ENCODE measurements at regions not wholly inside any gene's neighbourhood (a gene's known extent, or its start where the extent isn't known, plus 50 kb on each side); places are given as distances from the start of the nearest gene placed in this dataset.
"Not testable (repeated sequence)": the region's sequence is repeated elsewhere in the genome, so short reads cannot be mapped to it uniquely, and the experiment has no call there.

DNA sequence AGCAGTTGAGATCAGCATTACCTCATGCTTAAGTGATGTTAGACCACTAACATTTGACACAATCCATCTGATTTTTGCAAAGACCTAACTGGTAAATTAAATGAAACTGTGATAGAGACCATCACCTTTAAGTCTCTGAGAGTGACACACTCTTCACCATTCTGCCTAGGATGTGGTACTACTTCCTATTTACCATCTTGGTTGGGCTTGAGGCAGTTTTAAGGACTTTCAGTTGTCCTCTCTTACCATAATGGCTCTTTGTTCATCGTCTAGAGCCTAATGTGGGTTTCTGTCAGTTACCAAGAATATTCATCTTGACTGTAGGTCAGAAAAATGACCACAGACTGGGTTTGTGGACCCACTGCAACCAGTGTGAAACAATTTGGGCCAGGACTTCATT is 158.1 kb downstream of the CETN3 start:
- Histone ChIP-seq H3K9me3 (ENCODE audit: control insufficient read depth, insufficient read depth, low read length) (no peaks in the 10 kb centered on the region), H3K27me3 (ENCODE audit: control insufficient read depth, insufficient read depth, low read length) (no peaks in the 10 kb centered on the region), H3K27ac (ENCODE audit: low read depth, low read length) (no peak overlapping the region), H3K4me3 (ENCODE audit: low read depth, low read length) (no peak overlapping the region)
- no peak for DNase-seq (ENCODE audit: low read depth, low spot score)
- ChIA-PET POLR2A (no interaction called here), CTCF (no interaction called here)
- TF ChIP-seq, protein P1, sequence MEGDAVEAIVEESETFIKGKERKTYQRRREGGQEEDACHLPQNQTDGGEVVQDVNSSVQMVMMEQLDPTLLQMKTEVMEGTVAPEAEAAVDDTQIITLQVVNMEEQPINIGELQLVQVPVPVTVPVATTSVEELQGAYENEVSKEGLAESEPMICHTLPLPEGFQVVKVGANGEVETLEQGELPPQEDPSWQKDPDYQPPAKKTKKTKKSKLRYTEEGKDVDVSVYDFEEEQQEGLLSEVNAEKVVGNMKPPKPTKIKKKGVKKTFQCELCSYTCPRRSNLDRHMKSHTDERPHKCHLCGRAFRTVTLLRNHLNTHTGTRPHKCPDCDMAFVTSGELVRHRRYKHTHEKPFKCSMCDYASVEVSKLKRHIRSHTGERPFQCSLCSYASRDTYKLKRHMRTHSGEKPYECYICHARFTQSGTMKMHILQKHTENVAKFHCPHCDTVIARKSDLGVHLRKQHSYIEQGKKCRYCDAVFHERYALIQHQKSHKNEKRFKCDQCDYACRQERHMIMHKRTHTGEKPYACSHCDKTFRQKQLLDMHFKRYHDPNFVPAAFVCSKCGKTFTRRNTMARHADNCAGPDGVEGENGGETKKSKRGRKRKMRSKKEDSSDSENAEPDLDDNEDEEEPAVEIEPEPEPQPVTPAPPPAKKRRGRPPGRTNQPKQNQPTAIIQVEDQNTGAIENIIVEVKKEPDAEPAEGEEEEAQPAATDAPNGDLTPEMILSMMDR (IDR thresholded peaks at IDR 0.05; ENCODE audit: low read depth, low read length) = no peak

DNA sequence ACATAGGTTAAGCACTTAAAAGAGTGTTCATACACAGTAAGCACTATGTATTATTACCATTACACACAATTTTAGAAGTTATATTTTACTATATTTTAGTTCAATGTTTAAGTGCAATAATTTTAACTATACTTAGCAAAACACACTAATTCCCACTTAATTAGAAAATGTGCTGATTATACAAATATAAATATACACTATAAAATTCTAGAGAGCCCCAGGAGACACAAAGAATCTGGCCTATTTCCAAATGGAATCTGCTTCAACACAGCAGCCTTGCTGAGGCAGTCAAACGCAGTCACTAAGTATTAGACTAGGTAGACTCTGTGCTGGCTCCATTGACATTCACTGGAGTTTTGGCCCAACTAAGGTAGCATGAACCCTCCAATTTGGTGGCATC is 160.9 kb downstream of the CETN3 start:
- H3K9me3 ChIP-seq (ENCODE audit: control insufficient read depth, insufficient read depth, low read length) = no peaks in the 10 kb centered on the region
- no peak overlapping the region for H3K4me3 ChIP-seq (ENCODE audit: low read depth, low read length)
- ChIA-PET POLR2A (no interaction called here), CTCF (no interaction called here)
- no peak overlapping the region for H3K27ac ChIP-seq (ENCODE audit: low read depth, low read length)
- no peaks in the 10 kb centered on the region for H3K27me3 ChIP-seq (ENCODE audit: control insufficient read depth, insufficient read depth, low read length)
- TF ChIP-seq, protein P1 (IDR thresholded peaks at IDR 0.05; ENCODE audit: low read depth, low read length) = no peak
- no peak for DNase-seq (ENCODE audit: low read depth, low spot score)

DNA sequence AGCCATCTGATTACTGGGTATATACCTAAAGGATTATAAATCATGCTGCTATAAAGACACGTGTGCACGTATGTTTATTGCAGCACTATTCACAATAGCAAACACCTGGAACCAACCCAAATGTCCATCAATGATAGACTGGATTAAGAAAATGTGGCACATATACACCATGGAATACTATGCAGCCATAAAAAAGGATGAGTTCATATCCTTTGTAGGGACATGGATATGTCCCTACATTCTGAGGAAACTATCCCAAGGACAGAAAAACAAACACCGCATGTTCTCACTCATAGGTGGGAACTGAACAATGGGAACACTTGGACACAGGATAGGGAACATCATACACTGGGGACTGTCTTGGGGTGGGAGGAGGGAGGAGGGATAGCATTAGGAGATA is 165.7 kb downstream of the CETN3 start:
- DNase-seq (ENCODE audit: low read depth, low spot score); CTCF ChIA-PET; H3K9me3 ChIP-seq (ENCODE audit: control insufficient read depth, insufficient read depth, low read length); POLR2A ChIA-PET; H3K27me3 ChIP-seq (ENCODE audit: control insufficient read depth, insufficient read depth, low read length); H3K4me3 ChIP-seq (ENCODE audit: low read depth, low read length); H3K27ac ChIP-seq (ENCODE audit: low read depth, low read length): not testable (repeated sequence)

DNA sequence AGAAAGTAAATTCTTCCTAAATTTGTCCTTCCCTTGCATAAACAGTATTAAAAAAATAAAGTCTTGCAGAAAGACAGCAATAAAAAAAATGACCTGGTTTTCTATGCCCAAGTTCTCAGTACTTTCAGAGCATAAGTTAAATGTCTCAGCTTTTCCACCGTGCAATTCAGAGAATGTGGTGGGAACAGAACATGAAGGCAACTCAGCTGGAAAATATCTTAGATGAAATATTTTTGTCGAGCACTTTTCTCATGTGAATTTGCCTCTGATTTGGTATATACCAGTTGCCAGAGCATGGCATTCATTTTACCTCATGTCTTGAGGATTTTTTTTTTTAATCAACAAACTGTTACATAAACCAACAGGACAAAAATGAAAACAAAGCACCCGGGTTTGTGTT is 176.1 kb downstream of the CETN3 start:
- Histone ChIP-seq H3K27ac (ENCODE audit: low read depth, low read length) (no peak overlapping the region), H3K9me3 (ENCODE audit: control insufficient read depth, insufficient read depth, low read length) (no peaks in the 10 kb centered on the region), H3K27me3 (ENCODE audit: control insufficient read depth, insufficient read depth, low read length) (no peaks in the 10 kb centered on the region), H3K4me3 (ENCODE audit: low read depth, low read length) (no peak overlapping the region)
- TF ChIP-seq, protein P1 (IDR thresholded peaks at IDR 0.05; ENCODE audit: low read depth, low read length) = no peak
- ChIA-PET POLR2A (no interaction called here), CTCF (interaction anchor here (1.4 kb wide), 1 partner anchor 1506 kb away, joined by 4 read pairs; no protein-coding TSS in a partner anchor)
- no peak for DNase-seq (ENCODE audit: low read depth, low spot score)

DNA sequence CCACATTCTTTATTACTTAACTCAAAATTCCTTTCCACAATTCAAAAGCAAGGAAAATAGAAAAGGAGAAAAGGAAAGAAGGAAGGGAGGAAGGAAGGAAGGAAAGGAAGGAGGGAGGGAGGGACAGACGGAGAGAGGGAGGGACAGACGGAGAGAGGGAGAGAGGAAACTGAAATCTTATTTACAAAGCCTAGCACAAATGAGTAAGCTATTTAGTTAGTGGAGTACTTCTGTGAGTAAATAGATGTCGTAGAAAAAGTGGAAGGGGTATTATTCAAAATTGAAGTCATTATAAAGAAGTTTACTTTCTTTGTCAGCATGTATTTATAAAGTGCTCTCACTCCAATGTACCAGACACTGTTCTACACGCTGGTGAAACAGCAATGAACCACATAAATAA is 177.9 kb downstream of the CETN3 start:
- CTCF ChIA-PET = no interaction called here
- TF ChIP-seq, protein P1 (IDR thresholded peaks at IDR 0.05; ENCODE audit: low read depth, low read length) = no peak
- no peak overlapping the region for H3K4me3 ChIP-seq (ENCODE audit: low read depth, low read length)
- H3K9me3 ChIP-seq (ENCODE audit: control insufficient read depth, insufficient read depth, low read length) = no peaks in the 10 kb centered on the region
- no peaks in the 10 kb centered on the region for H3K27me3 ChIP-seq (ENCODE audit: control insufficient read depth, insufficient read depth, low read length)
- POLR2A ChIA-PET = no interaction called here
- no peak overlapping the region for H3K27ac ChIP-seq (ENCODE audit: low read depth, low read length)
- DNase-seq (ENCODE audit: low read depth, low spot score) = no peak

DNA sequence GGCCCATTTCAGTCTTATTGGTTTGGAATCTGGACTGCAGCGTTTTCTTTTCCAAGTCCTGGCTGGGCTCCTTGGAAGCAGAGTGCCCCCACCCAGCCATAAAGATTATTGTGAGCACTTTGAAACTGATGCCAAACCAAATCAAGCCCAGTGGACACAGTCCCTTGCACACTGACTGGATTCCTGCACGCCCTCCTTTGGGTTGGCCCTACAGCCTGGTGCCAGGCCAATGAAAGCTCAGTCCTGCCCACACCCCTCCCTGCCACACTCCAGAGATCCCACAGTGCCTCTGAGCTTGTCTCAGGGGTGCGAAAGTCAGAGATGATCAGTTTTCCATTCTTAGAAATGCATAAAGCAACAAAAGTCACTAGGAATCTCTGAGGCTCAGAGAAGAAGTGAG is 181.9 kb downstream of the CETN3 start:
- TF ChIP-seq, protein P1 (IDR thresholded peaks at IDR 0.05; ENCODE audit: low read depth, low read length) = no peak
- no peak for DNase-seq (ENCODE audit: low read depth, low spot score)
- H3K27ac ChIP-seq (ENCODE audit: low read depth, low read length) = no peak overlapping the region

More for the DNA sequence above, 181.9 kb downstream of the CETN3 start:
- ChIA-PET POLR2A (no interaction called here), CTCF (no interaction called here)
- no peak overlapping the region for H3K4me3 ChIP-seq (ENCODE audit: low read depth, low read length)
- H3K9me3 ChIP-seq (ENCODE audit: control insufficient read depth, insufficient read depth, low read length) = no peaks in the 10 kb centered on the region
- no peaks in the 10 kb centered on the region for H3K27me3 ChIP-seq (ENCODE audit: control insufficient read depth, insufficient read depth, low read length)

Measured in AG04450 (cell line).